ENCODE measurements at regions not wholly inside any gene's neighbourhood (a gene's known extent, or its start where the extent isn't known, plus 50 kb on each side); places are given as distances from the start of the nearest gene placed in this dataset.
"Not testable (repeated sequence)": the region's sequence is repeated elsewhere in the genome, so short reads cannot be mapped to it uniquely, and the experiment has no call there.

GRCh38 chr13:94902722-94903407, 190.5 kb upstream of the SOX21 start:
- DNase-seq = no peak

- no peak for DNase-seq
Measured at GRCh38 chr13:94901070-94901469, 188.7 kb upstream of the SOX21 start.

GRCh38 chr13:94896719-94897317, 184.5 kb upstream of the SOX21 start:
- DNase-seq = no peak

- no peak for DNase-seq
Measured at GRCh38 chr13:94896238-94896637, 183.9 kb upstream of the SOX21 start.

GRCh38 chr13:94886191-94886590, 173.8 kb upstream of the SOX21 start:
- no peak for DNase-seq

GRCh38 chr13:94880463-94880862, 168.1 kb upstream of the SOX21 start:
- no peak for DNase-seq

GRCh38 chr13:94878602-94879165, 166.3 kb upstream of the SOX21 start:
- no peak for DNase-seq

- no peak for DNase-seq
Measured at GRCh38 chr13:94864474-94864873, 152.1 kb upstream of the SOX21 start.

- no peak for DNase-seq
Measured at GRCh38 chr13:94860981-94861407, 148.6 kb upstream of the SOX21 start.

- no peak for DNase-seq
Measured at GRCh38 chr13:94859811-94860210, 147.5 kb upstream of the SOX21 start.

GRCh38 chr13:94859278-94859691, 146.9 kb upstream of the SOX21 start:
- peak; percentile 56 for DNase-seq

- DNase-seq = no peak
Measured at GRCh38 chr13:94858856-94859255, 146.5 kb upstream of the SOX21 start.

GRCh38 chr13:94854688-94855087, 142.3 kb upstream of the SOX21 start:
- no peak for DNase-seq

GRCh38 chr13:94851576-94851975, 139.2 kb upstream of the SOX21 start:
- no peak for DNase-seq

GRCh38 chr13:94849254-94849653, 136.9 kb upstream of the SOX21 start:
- no peak for DNase-seq

- no peak for DNase-seq
Measured at GRCh38 chr13:94842901-94843300, 130.6 kb upstream of the SOX21 start.

GRCh38 chr13:94837056-94837455, 124.7 kb upstream of the SOX21 start:
- DNase-seq = not testable (repeated sequence)

- no peak for DNase-seq
Measured at GRCh38 chr13:94829837-94830365, 117.6 kb upstream of the SOX21 start.

- no peak for DNase-seq
Measured at GRCh38 chr13:94829185-94829836, 117.0 kb upstream of the SOX21 start.

GRCh38 chr13:94827566-94827965, 115.2 kb upstream of the SOX21 start:
- DNase-seq = no peak

GRCh38 chr13:94825507-94825906, 113.2 kb upstream of the SOX21 start:
- DNase-seq = peak; percentile 47

- DNase-seq = no peak
Measured at GRCh38 chr13:94824601-94825000, 112.3 kb upstream of the SOX21 start.

GRCh38 chr13:94822356-94822755, 110.0 kb upstream of the SOX21 start:
- no peak for DNase-seq

- DNase-seq = no peak
Measured at GRCh38 chr13:94816256-94816655, 103.9 kb upstream of the SOX21 start.

Measured in right forelimb (tissue), 1 donor.